ENCODE measurements at regions not wholly inside any gene's neighbourhood (a gene's known extent, or its start where the extent isn't known, plus 50 kb on each side); places are given as distances from the start of the nearest gene placed in this dataset.

- Mint-ChIP-seq H3K4me3 (ENCODE audit: unreplicated experiment) (no peak overlapping the region), H3K36me3 (ENCODE audit: low read depth, unreplicated experiment) (peaks cover 2% of the 10 kb centered on the region), H3K27ac (ENCODE audit: unreplicated experiment) (no peak overlapping the region), H3K27me3 (ENCODE audit: low read depth, unreplicated experiment) (peaks cover 26% of the 10 kb centered on the region), H3K4me1 (ENCODE audit: low read depth, unreplicated experiment) (no peaks in the 10 kb centered on the region), H3K9me3 (ENCODE audit: unreplicated experiment) (peaks cover 6% of the 10 kb centered on the region)
- Histone ChIP-seq H3K36me3 (ENCODE audit: insufficient read depth, low read length) (no peaks in the 10 kb centered on the region), H3K4me3 (ENCODE audit: insufficient read depth, low read depth, low read length) (no peak overlapping the region), H3K27ac (ENCODE audit: low read depth, low read length) (no peak overlapping the region), H3K27me3 (ENCODE audit: insufficient read depth, low read length) (peaks cover 10% of the 10 kb centered on the region), H2AFZ (ENCODE audit: low read depth, low read length) (no peak overlapping the region), H3K4me2 (ENCODE audit: low read length) (no peak overlapping the region), H3K9ac (ENCODE audit: low read length) (no peak overlapping the region), H3K9me3 (ENCODE audit: insufficient read depth, low read depth, low read length) (no peaks in the 10 kb centered on the region), H4K20me1 (ENCODE audit: insufficient read depth, low read length) (no peaks in the 10 kb centered on the region), H3K4me1 (ENCODE audit: insufficient read depth, low read length) (no peaks in the 10 kb centered on the region), H3K79me2 (ENCODE audit: insufficient read depth, low read length) (no peaks in the 10 kb centered on the region)
- no peak for FAIRE-seq
- no peak for DNase-seq (ENCODE audit: low read depth)
- TF ChIP-seq CTCF (IDR thresholded peaks at IDR 0.05; ENCODE audit: insufficient read depth, low read depth, low read length) (no peak), EZH2 (IDR thresholded peaks at IDR 0.05; ENCODE audit: insufficient read depth, low read length) (no peak)
Observed at GRCh38 chr15:78702609-78703333, 61.8 kb upstream of the CHRNB4 start.

- Histone ChIP-seq H4K20me1 (ENCODE audit: insufficient read depth, low read length) (no peaks in the 10 kb centered on the region), H3K9ac (ENCODE audit: low read length) (no peak overlapping the region), H3K4me1 (ENCODE audit: insufficient read depth, low read length) (no peaks in the 10 kb centered on the region), H3K4me2 (ENCODE audit: low read length) (no peak overlapping the region), H3K36me3 (ENCODE audit: insufficient read depth, low read length) (no peaks in the 10 kb centered on the region), H3K9me3 (ENCODE audit: insufficient read depth, low read depth, low read length) (no peaks in the 10 kb centered on the region), H3K79me2 (ENCODE audit: insufficient read depth, low read length) (no peaks in the 10 kb centered on the region), H3K27ac (ENCODE audit: low read depth, low read length) (no peak overlapping the region), H3K4me3 (ENCODE audit: insufficient read depth, low read depth, low read length) (no peak overlapping the region), H3K27me3 (ENCODE audit: insufficient read depth, low read length) (no peaks in the 10 kb centered on the region), H2AFZ (ENCODE audit: low read depth, low read length) (no peak overlapping the region)
- TF ChIP-seq CTCF (IDR thresholded peaks at IDR 0.05; ENCODE audit: insufficient read depth, low read depth, low read length), result no peak
- peaks cover 17% of the 10 kb centered on the region for H3K27me3 Mint-ChIP-seq (ENCODE audit: low read depth, unreplicated experiment)
- DNase-seq (ENCODE audit: low read depth) (no peak), FAIRE-seq (no peak)
- H3K4me3 Mint-ChIP-seq (ENCODE audit: unreplicated experiment), result no peak overlapping the region
- H3K36me3 Mint-ChIP-seq (ENCODE audit: low read depth, unreplicated experiment), result no peaks in the 10 kb centered on the region
- H3K9me3 Mint-ChIP-seq (ENCODE audit: unreplicated experiment), result peaks cover 2% of the 10 kb centered on the region
- no peak overlapping the region for H3K27ac Mint-ChIP-seq (ENCODE audit: unreplicated experiment)
- no peaks in the 10 kb centered on the region for H3K4me1 Mint-ChIP-seq (ENCODE audit: low read depth, unreplicated experiment)
Observed at GRCh38 chr15:78697449-78697848, 56.4 kb upstream of the CHRNB4 start.

GRCh38 chr15:78696436-78696835 lies 55.4 kb upstream of the CHRNB4 start:
- Histone ChIP-seq H3K36me3 (ENCODE audit: insufficient read depth, low read length) (no peaks in the 10 kb centered on the region), H3K4me1 (ENCODE audit: insufficient read depth, low read length) (no peaks in the 10 kb centered on the region), H3K9me3 (ENCODE audit: insufficient read depth, low read depth, low read length) (no peaks in the 10 kb centered on the region), H4K20me1 (ENCODE audit: insufficient read depth, low read length) (no peaks in the 10 kb centered on the region), H3K4me3 (ENCODE audit: insufficient read depth, low read depth, low read length) (no peak overlapping the region), H3K27ac (ENCODE audit: low read depth, low read length) (no peak overlapping the region), H3K9ac (ENCODE audit: low read length) (no peak overlapping the region), H3K79me2 (ENCODE audit: insufficient read depth, low read length) (no peaks in the 10 kb centered on the region), H2AFZ (ENCODE audit: low read depth, low read length) (no peak overlapping the region), H3K27me3 (ENCODE audit: insufficient read depth, low read length) (no peaks in the 10 kb centered on the region), H3K4me2 (ENCODE audit: low read length) (no peak overlapping the region)
- Mint-ChIP-seq H3K27ac (ENCODE audit: unreplicated experiment) (no peak overlapping the region), H3K9me3 (ENCODE audit: unreplicated experiment) (peaks cover 2% of the 10 kb centered on the region), H3K4me1 (ENCODE audit: low read depth, unreplicated experiment) (no peaks in the 10 kb centered on the region), H3K27me3 (ENCODE audit: low read depth, unreplicated experiment) (peaks cover 16% of the 10 kb centered on the region), H3K36me3 (ENCODE audit: low read depth, unreplicated experiment) (no peaks in the 10 kb centered on the region), H3K4me3 (ENCODE audit: unreplicated experiment) (no peak overlapping the region)
- no peak for FAIRE-seq
- no peak for DNase-seq (ENCODE audit: low read depth)
- TF ChIP-seq CTCF (IDR thresholded peaks at IDR 0.05; ENCODE audit: insufficient read depth, low read depth, low read length), result no peak
- no peak for TF ChIP-seq EZH2 (IDR thresholded peaks at IDR 0.05; ENCODE audit: insufficient read depth, low read length)
